ENCODE measurements at regions not wholly inside any gene's neighbourhood (a gene's known extent, or its start where the extent isn't known, plus 50 kb on each side); places are given as distances from the start of the nearest gene placed in this dataset.

- ATAC-seq (ENCODE audit: low read depth): no peak
- Histone ChIP-seq H3K4me1 (ENCODE audit: control insufficient read depth in 2 of 2, insufficient read depth in 2 of 2, low read length in 2 of 2) (no peaks in the 10 kb centered on the region), H3K4me2 (replicated peaks; ENCODE audit: low read depth, low read length, poor library complexity, severe bottlenecking) (no peak overlapping the region), H3K36me3 (replicated peaks in 1 of 2; ENCODE audit: control extremely low read depth in 1 of 2, control insufficient read depth in 1 of 2, extremely low read depth in 1 of 2, insufficient read depth in 2 of 2, low read length in 1 of 2) (no peaks in the 10 kb centered on the region), H3K9ac (ENCODE audit: low read length) (no peak overlapping the region), H4K20me1 (ENCODE audit: control insufficient read depth, insufficient read depth, low read length, poor library complexity, severe bottlenecking) (no peaks in the 10 kb centered on the region), H3K9me3 (ENCODE audit: control extremely low read depth in 1 of 3, control insufficient read depth in 2 of 3, insufficient read depth in 1 of 3, low read length in 2 of 3) (peaks cover 0 to 8% (median 7%) of the 10 kb centered on the region in 3 donors), H3K27me3 (replicated peaks in 1 of 4; ENCODE audit: control extremely low read depth in 1 of 4, control insufficient read depth in 3 of 4, insufficient read depth in 4 of 4, low read length in 3 of 4) (no peaks in the 10 kb centered on the region), H2AFZ (ENCODE audit: insufficient read depth, low read depth, low read length, poor library complexity, severe bottlenecking) (no peak overlapping the region), H3K27ac (ENCODE audit: low read length in 2 of 2) (no peak overlapping the region), H3K4me3 (ENCODE audit: control extremely low read depth in 1 of 5, extremely low read depth in 1 of 5, insufficient read depth in 1 of 5, low read depth in 2 of 5, low read length in 4 of 5) (no peak overlapping the region), H3K79me2 (ENCODE audit: control insufficient read depth, insufficient read depth, low read length) (no peaks in the 10 kb centered on the region)
- TF ChIP-seq EZH2 (IDR thresholded peaks at IDR 0.05; ENCODE audit: borderline replicate concordance, insufficient read depth, low read depth, low read length, poor library complexity, severe bottlenecking) (no peak), CTCF (IDR thresholded peaks at IDR 0.05) (no peak)
- H3K4me1 Mint-ChIP-seq: peaks cover 3% of the 10 kb centered on the region
- ChIA-PET POLR2A (no interaction called here), CTCF (no interaction called here)
- no CpG with 5 or more reads among the region's 2 CpGs for WGBS (ENCODE audit: insufficient coverage)
- no peak overlapping the region for H3K4me3 Mint-ChIP-seq
- H3K27ac Mint-ChIP-seq: no peak overlapping the region
- no peak for DNase-seq
- H3K27me3 Mint-ChIP-seq: no peaks in the 10 kb centered on the region
- H3K9me3 Mint-ChIP-seq (ENCODE audit: insufficient read depth): peaks cover 9% of the 10 kb centered on the region
- intact Hi-C loops (cut with micrococcal nuclease): no loop called here
These were observed 121.7 kb upstream of the VGLL2 start for GRCh38 chr6:117143647-117144046.

GRCh38 chr6:117145940-117146339 lies 119.4 kb upstream of the VGLL2 start:
- CTCF ChIA-PET: no interaction called here
- H3K4me2 ChIP-seq (replicated peaks; ENCODE audit: low read depth, low read length, poor library complexity, severe bottlenecking): no peak overlapping the region
- H3K27ac ChIP-seq (ENCODE audit: low read length in 2 of 2): no peak overlapping the region
- intact Hi-C loops (cut with micrococcal nuclease): no loop called here
- Mint-ChIP-seq H3K4me1 (no peaks in the 10 kb centered on the region), H3K9me3 (ENCODE audit: insufficient read depth) (peaks cover 17% of the 10 kb centered on the region), H3K27ac (no peak overlapping the region), H3K4me3 (no peak overlapping the region), H3K27me3 (no peaks in the 10 kb centered on the region)
- H4K20me1 ChIP-seq (ENCODE audit: control insufficient read depth, insufficient read depth, low read length, poor library complexity, severe bottlenecking): no peaks in the 10 kb centered on the region
- 69% methylated on average over 1 of the region's 2 CpGs for WGBS (ENCODE audit: insufficient coverage)
- no peak overlapping the region for H2AFZ ChIP-seq (ENCODE audit: insufficient read depth, low read depth, low read length, poor library complexity, severe bottlenecking)
- no peak for TF ChIP-seq EZH2 (IDR thresholded peaks at IDR 0.05; ENCODE audit: borderline replicate concordance, insufficient read depth, low read depth, low read length, poor library complexity, severe bottlenecking)
- TF ChIP-seq CTCF (IDR thresholded peaks at IDR 0.05): no peak
- H3K79me2 ChIP-seq (ENCODE audit: control insufficient read depth, insufficient read depth, low read length): no peaks in the 10 kb centered on the region
- H3K9me3 ChIP-seq (ENCODE audit: control extremely low read depth in 1 of 3, control insufficient read depth in 2 of 3, insufficient read depth in 1 of 3, low read length in 2 of 3): peaks cover 0 to 13% (median 7%) of the 10 kb centered on the region in 3 donors
- POLR2A ChIA-PET: no interaction called here
- ATAC-seq (ENCODE audit: low read depth): no peak
- H3K9ac ChIP-seq (ENCODE audit: low read length): no peak overlapping the region
- no peak for DNase-seq
- H3K4me3 ChIP-seq (ENCODE audit: control extremely low read depth in 1 of 5, extremely low read depth in 1 of 5, insufficient read depth in 1 of 5, low read depth in 2 of 5, low read length in 4 of 5): no peak overlapping the region
- no peaks in the 10 kb centered on the region for H3K27me3 ChIP-seq (replicated peaks in 1 of 4; ENCODE audit: control extremely low read depth in 1 of 4, control insufficient read depth in 3 of 4, insufficient read depth in 4 of 4, low read length in 3 of 4)
- H3K36me3 ChIP-seq (replicated peaks in 1 of 2; ENCODE audit: control extremely low read depth in 1 of 2, control insufficient read depth in 1 of 2, extremely low read depth in 1 of 2, insufficient read depth in 2 of 2, low read length in 1 of 2): no peaks in the 10 kb centered on the region
- no peaks in the 10 kb centered on the region for H3K4me1 ChIP-seq (ENCODE audit: control insufficient read depth in 2 of 2, insufficient read depth in 2 of 2, low read length in 2 of 2)

Measured in B cell (primary cell).